CD4-positive, alpha-beta T cell (primary cell): ENCODE measurements at regions not wholly inside any gene's neighbourhood (a gene's known extent, or its start where the extent isn't known, plus 50 kb on each side); places are given as distances from the start of the nearest gene placed in this dataset.

Experiments
- ATAC-seq: fragments of 200-7000 bp; cut with Tn5 transposase; one replicate; pipeline ENCODE4 v1.10.0; 2022; ENCODE audit warnings: mild to moderate bottlenecking; ENCODE audit not compliant: poor library complexity
- CTCF ChIA-PET: fragments of 350-600 bp; sonication (Branson Sonifier 250); formaldehyde crosslinking; loops from one replicate; lab custom pipeline; 2021; ENCODE audit warnings: antibody characterized with exemption, inconsistent platforms; lab: Charles Lee
- POLR2A ChIA-PET: fragments of 350-600 bp; sonication (Branson Sonifier 250); formaldehyde crosslinking; loops from one replicate; lab custom pipeline; 2021; ENCODE audit warnings: antibody characterized with exemption, inconsistent platforms; lab: Charles Lee
- DNase-seq, 14 experiments: peaks; one replicate each; pipeline ENCODE4 v3.0.0-alpha.2; 2013 to 2020; ENCODE audit warnings: mixed read lengths in 2 of 14
- H3K27ac ChIP-seq, 2 donors: one replicate each; pipeline versions ENCODE4 v1.5.1 to v1.7.0; 2013; ENCODE audit warnings: low read length in 2 of 2, low read depth in 1 of 2, mild to moderate bottlenecking in 1 of 2
- H3K27me3 ChIP-seq, 2 experiments: 1 replicate in 1 of 2; 2 replicates in 1 of 2; pipeline versions ENCODE4 v1.6.1 to v1.7.0; 2013; ENCODE audit warnings: low read length in 2 of 2, control low read depth in 1 of 2, mild to moderate bottlenecking in 1 of 2, moderate library complexity in 1 of 2; ENCODE audit not compliant: insufficient read depth in 2 of 2, control insufficient read depth in 1 of 2
- H3K36me3 ChIP-seq: one replicate; pipeline ENCODE4 v1.6.1; 2013; ENCODE audit warnings: low read length, control low read depth; ENCODE audit not compliant: insufficient read depth
- H3K4me1 ChIP-seq: one replicate; pipeline ENCODE4 v1.6.1; 2013; ENCODE audit warnings: low read length, control low read depth; ENCODE audit not compliant: insufficient read depth
- H3K4me3 ChIP-seq: one replicate; pipeline ENCODE4 v1.5.1; 2013; ENCODE audit warnings: mild to moderate bottlenecking, low read length, moderate library complexity
- H3K9me3 ChIP-seq, 2 experiments: 1 replicate in 1 of 2; 2 replicates in 1 of 2; pipeline versions ENCODE4 v1.6.1 to v1.7.0; 2013; ENCODE audit warnings: low read length in 2 of 2, mild to moderate bottlenecking in 2 of 2, control low read depth in 1 of 2, moderate library complexity in 1 of 2; ENCODE audit not compliant: control insufficient read depth in 1 of 2, insufficient read depth in 1 of 2
- H3K27ac Mint-ChIP-seq: one replicate; pipeline ENCODE4 v1.8.0; 2020; ENCODE audit warnings: mixed read lengths
- H3K27me3 Mint-ChIP-seq: one replicate; pipeline ENCODE4 v1.8.0; 2021; ENCODE audit warnings: mixed read lengths
- H3K36me3 Mint-ChIP-seq: one replicate; pipeline ENCODE4 v1.8.0; 2021; ENCODE audit warnings: low read depth, mixed read lengths
- H3K4me1 Mint-ChIP-seq: one replicate; pipeline ENCODE4 v1.8.0; 2021; ENCODE audit warnings: low read depth, mixed read lengths
- H3K4me3 Mint-ChIP-seq: one replicate; pipeline ENCODE4 v1.8.0; 2020; ENCODE audit warnings: mild to moderate bottlenecking, mixed read lengths
- H3K9me3 Mint-ChIP-seq: one replicate; pipeline ENCODE4 v1.8.0; 2020; ENCODE audit warnings: mixed read lengths
- CTCF ChIP-seq: fragments of 200-600 bp; IDR thresholded peaks from one replicate; pipeline ENCODE4 v1.8.0; 2022; ENCODE audit warnings: antibody characterized with exemption, mild to moderate bottlenecking
- intact Hi-C, 2 experiments: fragments of 100-400 bp; cut with DNase I in 1 of 2; cut with micrococcal nuclease in 1 of 2; formaldehyde crosslinking; loops; one replicate each; pipeline versions ENCODE4 v1.15.1 to v1.9.0; 2023 to 2025; cut with DNase I, micrococcal nuclease

- Mint-ChIP-seq H3K4me3 (no peak overlapping the region), H3K9me3 (no peaks in the 10 kb centered on the region), H3K27me3 (no peaks in the 10 kb centered on the region), H3K27ac (no peak overlapping the region), H3K36me3 (no peaks in the 10 kb centered on the region), H3K4me1 (no peaks in the 10 kb centered on the region)
- H3K9me3 ChIP-seq = peaks cover 0 to 5% of the 10 kb centered on the region in 2 experiments
- no peak for DNase-seq
- H3K4me1 ChIP-seq = no peaks in the 10 kb centered on the region
- ChIA-PET POLR2A (no interaction called here), CTCF (no interaction called here)
- H3K36me3 ChIP-seq = no peaks in the 10 kb centered on the region
- no peak overlapping the region for H3K4me3 ChIP-seq
- intact Hi-C loops = loop anchor here in 1 of 2 experiments (5.0 kb wide), 1 partner anchor 753 kb away; no protein-coding TSS in a partner anchor
- H3K27me3 ChIP-seq = no peaks in the 10 kb centered on the region
- no peak for ATAC-seq
- no peak overlapping the region for H3K27ac ChIP-seq
- TF ChIP-seq CTCF = no peak
These were observed 280.3 kb upstream of the JARID2 start for GRCh38 chr6:14965424-14966075.

- H3K36me3 Mint-ChIP-seq = no peaks in the 10 kb centered on the region
- H3K4me3 ChIP-seq = no peak overlapping the region
- no peak for TF ChIP-seq CTCF
- no peaks in the 10 kb centered on the region for H3K4me1 Mint-ChIP-seq
- ATAC-seq = no peak
- H3K4me1 ChIP-seq = no peaks in the 10 kb centered on the region
- no peak overlapping the region for H3K4me3 Mint-ChIP-seq
- no peak for DNase-seq
- no peaks in the 10 kb centered on the region for H3K36me3 ChIP-seq
- H3K27me3 Mint-ChIP-seq = no peaks in the 10 kb centered on the region
- intact Hi-C loops = loop anchor here in 1 of 2 experiments (5.0 kb wide), 1 partner anchor 754 kb away; no protein-coding TSS in a partner anchor
- peaks cover 0 to 5% of the 10 kb centered on the region in 2 experiments for H3K9me3 ChIP-seq
- H3K27ac Mint-ChIP-seq = no peak overlapping the region
- H3K27ac ChIP-seq = no peak overlapping the region
- no peaks in the 10 kb centered on the region for H3K27me3 ChIP-seq
- ChIA-PET CTCF (no interaction called here), POLR2A (no interaction called here)
- H3K9me3 Mint-ChIP-seq = no peaks in the 10 kb centered on the region
These were observed 279.6 kb upstream of the JARID2 start for GRCh38 chr6:14966096-14966905.

- H3K9me3 ChIP-seq = peaks cover 0 to 5% of the 10 kb centered on the region in 2 experiments
- no peak for TF ChIP-seq CTCF
- intact Hi-C loops = loop anchor here in 1 of 2 experiments (5.0 kb wide), 1 partner anchor 755 kb away; no protein-coding TSS in a partner anchor
- H3K4me3 Mint-ChIP-seq = no peak overlapping the region
- no peak overlapping the region for H3K27ac Mint-ChIP-seq
- H3K27me3 Mint-ChIP-seq = no peaks in the 10 kb centered on the region
- CTCF ChIA-PET = no interaction called here
- H3K36me3 Mint-ChIP-seq = no peaks in the 10 kb centered on the region
- H3K4me1 Mint-ChIP-seq = no peaks in the 10 kb centered on the region
- POLR2A ChIA-PET = no interaction called here
- no peaks in the 10 kb centered on the region for H3K36me3 ChIP-seq
- DNase-seq (no peak), ATAC-seq (no peak)
- no peak overlapping the region for H3K4me3 ChIP-seq
- no peak overlapping the region for H3K27ac ChIP-seq
- H3K4me1 ChIP-seq = no peaks in the 10 kb centered on the region
- H3K27me3 ChIP-seq = no peaks in the 10 kb centered on the region
- no peaks in the 10 kb centered on the region for H3K9me3 Mint-ChIP-seq
These were observed 278.8 kb upstream of the JARID2 start for GRCh38 chr6:14966906-14967711.
